Hematopoietic multipotent progenitor cell (in vitro differentiated cells): ENCODE measurements at regions not wholly inside any gene's neighbourhood (a gene's known extent, or its start where the extent isn't known, plus 50 kb on each side); places are given as distances from the start of the nearest gene placed in this dataset.

ENCODE experiments used
- DNase-seq, 3 donors: peaks; one replicate each; pipeline ENCODE4 v3.0.0-alpha.2; 2011 to 2015; ENCODE audit warnings: low read depth in 2 of 3, low spot score in 2 of 3

GRCh38 chr20:41952166-41952565 lies 334.0 kb upstream of the CHD6 start:
- DNase-seq, result no peak

DNA sequence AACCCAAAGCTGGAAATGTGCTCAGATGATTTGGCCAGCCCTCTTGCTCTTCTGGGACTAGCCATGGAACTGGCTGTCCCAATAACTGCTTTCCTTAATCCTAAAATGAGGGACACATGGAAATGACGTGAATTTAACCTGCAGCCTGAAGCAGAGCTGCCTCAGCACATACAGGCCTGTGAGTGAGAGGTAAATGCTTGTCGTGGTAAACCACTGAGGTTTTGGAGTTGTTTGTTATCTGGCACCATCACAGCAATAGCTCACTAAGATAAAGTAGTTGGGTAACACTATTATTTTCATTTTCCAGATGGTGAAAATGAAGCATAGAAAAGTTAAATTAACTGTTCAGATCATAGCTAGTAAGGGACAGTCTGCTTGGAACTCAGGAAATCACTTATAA lies 333.4 kb upstream of the CHD6 start:
- no peak for DNase-seq

DNA sequence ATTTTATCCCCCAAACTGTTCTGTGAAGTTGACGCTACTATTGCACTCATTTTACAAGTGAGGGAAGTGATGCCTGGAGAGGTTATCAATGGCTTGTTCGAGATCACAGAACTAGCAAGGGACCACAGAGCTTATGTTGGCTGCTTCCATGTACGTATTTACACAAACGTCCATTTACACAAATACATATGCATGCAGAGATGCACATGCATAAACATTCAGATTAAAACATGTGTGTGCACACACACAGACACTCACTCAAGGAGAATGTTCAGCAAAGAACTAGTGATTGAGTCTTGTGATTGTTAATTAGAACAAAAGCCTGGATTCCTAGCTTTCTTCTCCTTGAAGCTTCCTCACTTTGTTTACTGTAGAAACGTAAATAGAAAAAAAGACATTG lies 321.5 kb upstream of the CHD6 start:
- DNase-seq, result no peak

DNA sequence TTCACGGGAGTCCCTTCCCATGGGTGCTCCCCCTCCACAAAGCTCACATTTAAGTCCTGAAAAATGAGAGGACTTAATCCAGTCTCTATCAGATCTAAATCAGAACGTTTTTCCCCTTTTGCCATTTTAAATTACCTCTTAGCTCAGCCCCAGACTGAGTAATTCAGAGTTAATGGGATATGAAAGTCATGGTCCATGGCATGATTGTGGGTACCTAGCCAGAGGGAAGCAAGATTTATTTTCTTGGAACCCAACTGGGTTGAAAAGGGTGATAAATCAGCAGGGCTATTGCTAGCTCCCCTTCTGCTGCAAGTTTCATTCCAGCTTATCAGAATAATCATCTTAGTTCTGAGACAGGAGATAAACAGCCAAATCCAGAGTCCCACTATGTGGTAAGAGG lies 320.2 kb upstream of the CHD6 start:
- no peak for DNase-seq

GRCh38 chr20:41935259-41935791 lies 317.1 kb upstream of the CHD6 start:
- no peak for DNase-seq

DNA sequence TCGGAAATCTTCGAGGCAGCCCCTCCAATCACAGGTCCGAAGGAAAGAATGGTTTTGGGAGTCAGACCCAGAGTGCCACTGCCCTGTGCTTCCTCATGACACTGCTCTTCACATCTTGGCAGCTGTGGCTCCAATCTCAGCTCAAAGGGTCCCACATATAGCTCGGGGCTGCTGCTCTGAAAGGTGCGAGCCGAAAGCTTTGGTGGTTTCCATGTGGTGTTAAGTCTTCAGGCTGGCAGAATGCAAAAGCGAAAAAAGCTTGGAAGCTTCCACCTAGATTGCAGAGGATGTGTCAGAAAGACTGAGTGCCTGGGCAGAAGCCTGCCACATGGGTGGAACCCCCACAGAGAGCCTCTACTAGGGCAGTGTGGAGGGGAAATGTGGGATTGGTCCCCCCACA lies 314.3 kb upstream of the CHD6 start:
- DNase-seq, result no peak

DNA sequence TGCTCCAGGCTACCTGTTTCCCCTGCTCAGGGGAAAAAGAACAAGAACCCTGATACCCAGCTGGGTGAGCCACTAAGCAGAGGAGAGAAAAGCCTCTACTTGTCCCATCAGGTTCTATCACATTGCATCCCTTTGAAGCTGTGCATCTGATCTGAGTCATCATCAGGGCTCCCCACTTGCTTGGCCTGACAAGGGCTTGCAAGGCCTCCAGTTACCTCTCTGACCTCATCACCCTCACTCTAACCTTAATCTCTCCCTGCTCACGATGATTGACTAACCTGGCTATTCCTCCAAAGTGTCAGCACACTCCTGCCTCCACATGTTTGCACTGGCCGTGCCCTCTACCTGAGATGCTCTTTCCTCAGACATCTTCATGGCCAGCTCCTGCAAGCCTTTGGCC lies 309.5 kb upstream of the CHD6 start:
- DNase-seq, result no peak

DNA sequence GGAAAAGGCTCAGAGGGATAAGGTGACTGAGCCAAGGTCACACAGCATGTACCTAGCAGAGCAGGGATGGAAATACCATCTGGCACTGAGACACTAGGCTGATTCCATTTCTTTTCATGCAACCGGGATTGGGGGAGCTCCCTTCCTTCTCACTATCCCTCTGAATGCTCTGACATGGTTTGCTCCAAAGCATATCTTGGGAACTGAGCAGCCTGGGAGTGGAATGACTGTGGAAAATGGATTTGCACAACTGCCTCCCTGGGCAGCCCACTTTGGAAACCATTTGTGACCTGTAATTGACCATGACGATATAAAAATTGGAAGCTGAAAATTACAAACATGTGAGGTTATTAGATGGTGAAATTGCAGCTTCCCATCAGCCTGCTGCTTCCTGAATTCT lies 309.0 kb upstream of the CHD6 start:
- DNase-seq, result no peak

DNA sequence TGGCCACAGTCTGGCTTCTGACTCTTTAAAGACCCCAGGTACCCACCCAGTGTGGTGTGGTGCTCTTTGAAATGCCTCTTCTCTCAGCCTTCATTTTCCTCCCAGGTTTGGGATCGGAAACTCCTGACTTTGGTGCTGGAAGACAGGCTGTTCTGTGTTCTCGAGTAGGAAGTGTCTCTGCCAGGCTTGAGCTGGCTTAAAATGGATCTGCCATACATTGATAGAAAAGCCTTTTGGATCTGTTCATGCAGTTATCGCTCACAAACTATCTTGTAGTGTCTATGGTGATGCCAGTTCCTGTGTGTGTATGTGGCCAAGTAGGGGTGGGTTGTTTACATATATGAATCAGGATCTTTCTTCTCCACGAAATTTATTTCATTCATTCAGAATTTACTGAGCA lies 307.3 kb upstream of the CHD6 start:
- DNase-seq, result no peak

GRCh38 chr20:41923624-41924023 lies 305.4 kb upstream of the CHD6 start:
- DNase-seq, result no peak

- DNase-seq, result no peak
These were observed 295.0 kb upstream of the CHD6 start for GRCh38 chr20:41913146-41913545.

DNA sequence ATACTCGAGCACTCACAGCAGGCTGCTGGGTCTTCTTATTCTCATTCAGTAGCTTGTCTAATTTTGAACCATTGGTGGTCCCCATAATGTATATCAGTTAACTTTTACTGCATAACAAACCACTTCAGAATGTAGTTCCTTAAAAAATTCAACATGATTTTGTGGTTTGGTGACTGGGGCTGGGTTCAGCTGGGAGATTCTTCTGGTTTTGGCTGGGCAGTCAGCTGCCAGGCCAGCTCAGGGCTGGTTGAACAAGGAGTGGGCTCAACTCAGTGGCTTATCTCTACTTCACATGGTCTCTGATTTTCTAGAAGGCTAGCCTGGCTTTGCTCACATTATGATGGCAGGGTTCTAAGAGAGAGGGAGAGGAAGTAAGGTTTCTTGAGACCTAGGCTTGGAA lies 292.4 kb upstream of the CHD6 start:
- no peak for DNase-seq

DNA sequence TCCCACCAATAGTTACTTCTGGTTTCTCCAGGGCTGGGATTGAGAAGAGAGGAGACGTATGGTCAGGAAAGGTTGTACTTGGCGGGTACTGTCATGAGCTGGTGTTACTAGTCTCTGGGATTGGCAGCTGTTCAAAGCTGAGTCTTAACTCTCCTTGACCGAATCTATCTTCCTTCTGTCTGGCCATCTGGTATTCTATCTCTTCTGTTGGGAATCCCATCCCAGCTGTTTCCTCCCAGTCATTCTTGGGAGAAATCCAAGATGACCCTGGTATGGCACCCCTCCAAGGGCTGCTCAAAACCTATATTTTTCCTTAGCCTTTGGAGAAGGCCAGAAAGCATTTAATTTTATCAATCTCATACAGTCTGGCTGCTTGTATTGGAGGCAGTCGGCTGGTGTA lies 287.0 kb upstream of the CHD6 start:
- DNase-seq, result no peak

GRCh38 chr20:41903586-41903985 lies 285.4 kb upstream of the CHD6 start:
- no peak for DNase-seq

DNA sequence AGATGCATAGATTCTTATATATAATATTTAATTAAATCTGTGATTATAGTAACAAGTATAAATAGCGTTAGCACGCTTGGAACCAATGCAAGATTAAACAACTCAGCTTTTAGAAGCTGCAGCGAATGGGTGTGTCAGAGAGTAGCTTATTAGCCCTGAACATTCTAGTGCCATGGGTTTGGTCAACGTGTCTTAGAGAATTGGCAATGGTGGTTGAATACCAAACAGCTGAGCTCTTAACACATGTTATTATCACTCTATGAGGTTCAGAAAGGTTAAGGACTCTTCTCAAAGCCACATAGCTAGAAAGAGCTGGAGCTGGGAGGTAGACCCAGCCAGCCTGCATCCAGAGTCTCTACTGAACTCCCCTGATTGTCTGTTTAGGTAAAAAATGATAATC lies 284.2 kb upstream of the CHD6 start:
- DNase-seq, result no peak

DNA sequence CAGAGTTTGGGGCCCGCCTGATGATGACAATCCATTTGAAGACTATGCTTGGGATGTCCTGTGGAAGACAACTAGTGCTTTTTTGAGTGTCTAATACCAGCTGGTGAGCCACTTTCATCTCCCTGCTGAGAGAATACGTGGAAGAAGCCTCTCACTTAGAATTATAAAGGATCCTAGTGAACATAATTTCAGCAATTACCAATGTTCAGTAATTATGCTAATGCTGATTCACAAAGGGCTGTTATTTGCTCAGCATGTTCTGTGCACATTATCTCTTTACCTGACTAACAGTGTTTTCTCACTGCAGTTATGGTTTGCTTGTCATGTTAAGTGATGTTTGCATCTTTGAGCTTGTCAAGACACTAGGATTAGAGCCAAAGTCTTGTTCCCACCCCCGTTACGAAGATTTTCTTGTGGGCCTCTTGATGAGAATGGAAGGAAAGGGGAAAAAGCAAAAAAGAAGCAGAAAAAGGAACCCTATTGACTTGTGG lies 282.1 kb upstream of the CHD6 start:
- no peak for DNase-seq

GRCh38 chr20:41897708-41898107 lies 279.5 kb upstream of the CHD6 start:
- DNase-seq, result no peak

- no peak for DNase-seq
These were observed 277.3 kb upstream of the CHD6 start for GRCh38 chr20:41895241-41896032.

DNA sequence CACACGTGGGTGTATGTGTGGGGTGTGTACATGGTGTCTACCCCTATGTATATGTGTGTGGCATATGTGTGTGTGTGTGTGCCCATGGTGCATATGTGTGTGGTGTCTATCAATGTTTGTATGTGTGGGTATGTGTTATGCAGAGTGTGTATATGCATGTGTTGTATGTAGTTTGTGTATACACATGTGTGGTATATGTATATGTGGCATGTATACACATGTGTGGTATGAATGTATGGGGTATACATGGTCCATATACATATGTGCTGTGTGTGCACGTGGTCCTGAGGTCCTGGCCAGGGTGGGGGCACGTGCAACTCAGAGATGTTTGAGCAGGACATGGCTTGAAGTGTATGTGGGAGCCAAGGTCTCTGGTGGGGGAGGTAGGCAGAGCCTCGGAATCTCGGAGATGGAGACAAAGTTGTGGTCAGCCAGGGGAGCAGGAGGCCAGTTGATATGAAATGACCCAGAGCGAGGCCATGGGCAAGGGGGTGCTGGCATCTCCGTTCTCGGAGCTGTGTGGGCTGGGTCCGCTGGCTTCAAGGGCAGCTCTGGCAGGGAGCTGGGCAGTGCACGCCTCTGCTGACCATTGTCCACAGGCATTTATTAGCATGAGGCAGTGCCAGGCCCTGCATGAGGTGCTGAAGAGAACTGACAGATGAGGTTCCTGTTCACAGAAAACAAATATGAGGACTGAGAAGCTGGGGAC lies 276.2 kb upstream of the CHD6 start:
- no peak for DNase-seq

DNA sequence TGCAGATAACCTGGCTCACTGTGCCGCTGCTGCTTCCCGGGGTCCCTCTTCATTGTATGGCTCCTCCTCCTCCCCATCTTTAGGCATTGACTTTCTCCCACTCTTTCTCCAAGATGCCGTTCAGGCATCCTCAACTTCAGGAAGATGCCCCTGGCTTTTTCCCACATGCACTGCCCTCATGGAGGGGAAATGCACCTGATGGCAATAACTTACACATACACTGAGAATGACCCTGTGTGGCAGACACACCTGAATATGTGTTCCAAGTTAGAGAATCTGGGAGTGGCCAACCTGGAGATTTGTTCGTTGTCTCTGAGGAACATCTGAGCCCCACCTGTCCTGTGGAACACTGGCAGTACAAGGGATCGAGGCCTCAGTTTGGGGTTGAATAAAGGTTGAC lies 273.9 kb upstream of the CHD6 start:
- DNase-seq, result no peak

- no peak for DNase-seq
These were observed 271.7 kb upstream of the CHD6 start for GRCh38 chr20:41889844-41890224.
